ENCODE measurements at regions not wholly inside any gene's neighbourhood (a gene's known extent, or its start where the extent isn't known, plus 50 kb on each side); places are given as distances from the start of the nearest gene placed in this dataset.

GRCh38 chr13:44651209-44651608 lies 75.1 kb upstream of the TSC22D1 start:
- POLR2A ChIA-PET, result no interaction called here

GRCh38 chr13:44649834-44650233 lies 73.7 kb upstream of the TSC22D1 start:
- no peak overlapping the region for H3K4me3 ChIP-seq (ENCODE audit: low read depth in 2 of 2, low read length in 2 of 2)
- no peaks in the 10 kb centered on the region for H3K4me1 ChIP-seq (ENCODE audit: control insufficient read depth, insufficient read depth, low read length)
- TF ChIP-seq TCF7L2 (IDR thresholded peaks at IDR 0.05; ENCODE audit: low read depth, low read length) (no peak), REST (IDR thresholded peaks at IDR 0.05; ENCODE audit: insufficient read depth in 1 of 2, low read depth in 2 of 2, low read length in 1 of 2) (no peak)
- DNase-seq (ENCODE audit: low read depth, low spot score) (no peak), ATAC-seq (no peak)
- H3K27me3 ChIP-seq (ENCODE audit: control insufficient read depth, insufficient read depth, low read length), result no peaks in the 10 kb centered on the region
- POLR2A ChIA-PET, result no interaction called here
- no peaks in the 10 kb centered on the region for H3K36me3 ChIP-seq (ENCODE audit: control insufficient read depth, insufficient read depth, low read length)
- BruUV-seq (replicated peaks), result no TSS peak
- CTCF ChIA-PET, result no interaction called here
- no peak overlapping the region for H3K27ac ChIP-seq (ENCODE audit: low read length)
- intact Hi-C loops (cut with micrococcal nuclease; ENCODE audit: unreplicated experiment) (no loop called here), in situ Hi-C loops (cut with HindIII; ENCODE audit: low pct_unique_long_range_greater_than_20kb, low sequenced_read_pairs) (no loop called here)
- H3K9me3 ChIP-seq (ENCODE audit: control insufficient read depth, insufficient read depth, low read depth, low read length), result no peaks in the 10 kb centered on the region

More at GRCh38 chr13:44651209-44651608, 75.1 kb upstream of the TSC22D1 start:
- H3K27me3 ChIP-seq (ENCODE audit: control insufficient read depth, insufficient read depth, low read length), result no peaks in the 10 kb centered on the region
- H3K4me1 ChIP-seq (ENCODE audit: control insufficient read depth, insufficient read depth, low read length), result no peaks in the 10 kb centered on the region
- DNase-seq (ENCODE audit: low read depth, low spot score) (no peak), ATAC-seq (no peak)
- H3K27ac ChIP-seq (ENCODE audit: low read length), result no peak overlapping the region
- in situ Hi-C loops (cut with HindIII; ENCODE audit: low pct_unique_long_range_greater_than_20kb, low sequenced_read_pairs) (no loop called here), intact Hi-C loops (cut with micrococcal nuclease; ENCODE audit: unreplicated experiment) (no loop called here)
- H3K36me3 ChIP-seq (ENCODE audit: control insufficient read depth, insufficient read depth, low read length), result no peaks in the 10 kb centered on the region
- TF ChIP-seq REST (IDR thresholded peaks at IDR 0.05; ENCODE audit: insufficient read depth in 1 of 2, low read depth in 2 of 2, low read length in 1 of 2) (no peak), CTCF (IDR thresholded peaks at IDR 0.05) (no peak), TCF7L2 (IDR thresholded peaks at IDR 0.05; ENCODE audit: low read depth, low read length) (no peak), SIN3A (IDR thresholded peaks at IDR 0.05; ENCODE audit: borderline replicate concordance, insufficient read depth, low read depth, low read length) (no peak), POLR2AphosphoS5 (IDR thresholded peaks at IDR 0.05; ENCODE audit: low read depth, low read length) (no peak)
- no TSS peak for BruUV-seq (replicated peaks)
- no peak overlapping the region for H3K4me3 ChIP-seq (ENCODE audit: low read depth in 2 of 2, low read length in 2 of 2)
- no peaks in the 10 kb centered on the region for H3K9me3 ChIP-seq (ENCODE audit: control insufficient read depth, insufficient read depth, low read depth, low read length)
- CTCF ChIA-PET, result interaction anchor here (0.6 kb wide), 2 partner anchors 138 to 157 kb away, joined by 3 to 4 read pairs; no protein-coding TSS in a partner anchor
